ENCODE measurements at regions not wholly inside any gene's neighbourhood (a gene's known extent, or its start where the extent isn't known, plus 50 kb on each side); places are given as distances from the start of the nearest gene placed in this dataset.

DNA sequence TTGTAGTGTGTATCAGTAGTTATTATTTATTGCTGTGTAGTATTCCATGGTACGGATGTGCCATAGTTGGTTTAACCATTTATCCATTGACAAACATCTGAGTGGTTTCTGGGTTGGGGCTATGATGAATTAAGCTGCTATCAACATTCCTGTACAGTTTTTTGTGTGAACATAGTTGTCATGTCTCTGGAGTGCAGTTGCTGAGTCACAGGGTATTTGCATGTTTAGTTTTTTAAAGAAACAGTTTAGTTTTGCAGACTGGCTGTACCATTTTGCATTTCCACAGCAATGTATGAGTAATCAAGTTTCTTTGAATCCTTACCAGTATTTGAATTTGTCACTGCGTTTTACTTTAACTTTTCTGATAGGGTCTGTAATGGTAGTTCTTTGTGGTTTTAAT is 516.7 kb upstream of the CELF2 start:
- TF ChIP-seq EZH2phosphoT487 (IDR thresholded peaks at IDR 0.05; ENCODE audit: insufficient read depth, low read depth) (no peak), EZH2 (IDR thresholded peaks at IDR 0.05; ENCODE audit: insufficient read depth, poor library complexity, severe bottlenecking) (no peak)
